HG03097 (cell line): ENCODE measurements at regions not wholly inside any gene's neighbourhood (a gene's known extent, or its start where the extent isn't known, plus 50 kb on each side); places are given as distances from the start of the nearest gene placed in this dataset.

Experiments
- ATAC-seq: cut with Tn5 transposase; IDR thresholded peaks from one replicate; pipeline ENCODE4 v1.9.1; 2021; ENCODE audit not compliant: unreplicated experiment, low FRiP score

- no peak for ATAC-seq
These were observed 243.5 kb downstream of the ICE1 start for GRCh38 chr5:5666076-5666365.

- ATAC-seq: no peak
These were observed 243.0 kb downstream of the ICE1 start for GRCh38 chr5:5665225-5666075.

- ATAC-seq: no peak
These were observed 236.5 kb downstream of the ICE1 start for GRCh38 chr5:5658889-5659465.

GRCh38 chr5:5658226-5658625, 235.7 kb downstream of the ICE1 start:
- ATAC-seq: no peak

- no peak for ATAC-seq
These were observed 229.7 kb downstream of the ICE1 start for GRCh38 chr5:5652181-5652580.

GRCh38 chr5:5650949-5651348, 228.5 kb downstream of the ICE1 start:
- no peak for ATAC-seq

GRCh38 chr5:5650242-5650641, 227.8 kb downstream of the ICE1 start:
- ATAC-seq: no peak

- no peak for ATAC-seq
These were observed 227.2 kb downstream of the ICE1 start for GRCh38 chr5:5649641-5650040.

GRCh38 chr5:5648694-5649093, 226.2 kb downstream of the ICE1 start:
- ATAC-seq: no peak

GRCh38 chr5:5645891-5646290, 223.4 kb downstream of the ICE1 start:
- ATAC-seq: no peak

GRCh38 chr5:5645198-5645597, 222.7 kb downstream of the ICE1 start:
- ATAC-seq: no peak

GRCh38 chr5:5644249-5644648, 221.8 kb downstream of the ICE1 start:
- no peak for ATAC-seq

GRCh38 chr5:5643481-5643880, 221.0 kb downstream of the ICE1 start:
- no peak for ATAC-seq

GRCh38 chr5:5638211-5638610, 215.7 kb downstream of the ICE1 start:
- no peak for ATAC-seq

GRCh38 chr5:5637173-5637572, 214.7 kb downstream of the ICE1 start:
- ATAC-seq: no peak

- no peak for ATAC-seq
These were observed 212.3 kb downstream of the ICE1 start for GRCh38 chr5:5634817-5635216.

GRCh38 chr5:5633579-5633978, 211.1 kb downstream of the ICE1 start:
- ATAC-seq: no peak

- no peak for ATAC-seq
These were observed 210.2 kb downstream of the ICE1 start for GRCh38 chr5:5632678-5633077.

- no peak for ATAC-seq
These were observed 207.1 kb downstream of the ICE1 start for GRCh38 chr5:5629607-5629978.

- no peak for ATAC-seq
These were observed 206.6 kb downstream of the ICE1 start for GRCh38 chr5:5628866-5629606.

- no peak for ATAC-seq
These were observed 203.9 kb downstream of the ICE1 start for GRCh38 chr5:5626412-5626811.

- ATAC-seq: no peak
These were observed 203.0 kb downstream of the ICE1 start for GRCh38 chr5:5625491-5625890.
